CD4-positive, CD25-positive, alpha-beta regulatory T cell (primary cell): ENCODE measurements at regions not wholly inside any gene's neighbourhood (a gene's known extent, or its start where the extent isn't known, plus 50 kb on each side); places are given as distances from the start of the nearest gene placed in this dataset.

Source experiments
- ATAC-seq, 2 donors: fragments of 150-1000 bp; cut with Tn5 transposase; one replicate each; pipeline ENCODE4 v1.10.0; 2021; ENCODE audit warnings: low read depth in 2 of 2, moderate number of reproducible peaks in 2 of 2, moderate library complexity in 1 of 2
- DNase-seq, 3 donors: peaks; one replicate each; pipeline versions ENCODE4 v3.0.0 to v3.0.0-alpha.2; 2012 to 2022; ENCODE audit warnings: mixed read lengths in 1 of 3
- H3K27ac ChIP-seq: one replicate; pipeline ENCODE4 v1.7.0; 2013; ENCODE audit warnings: mild to moderate bottlenecking, low read length; ENCODE audit not compliant: insufficient read depth, poor library complexity, severe bottlenecking
- H3K27me3 ChIP-seq: one replicate; pipeline ENCODE4 v1.7.0; 2013; ENCODE audit warnings: low read length; ENCODE audit not compliant: control insufficient read depth, insufficient read depth
- H3K36me3 ChIP-seq: one replicate; pipeline ENCODE4 v1.7.0; 2013; ENCODE audit warnings: mild to moderate bottlenecking, low read length, moderate library complexity; ENCODE audit not compliant: control insufficient read depth, insufficient read depth
- H3K4me1 ChIP-seq: 2 replicates; pipeline ENCODE4 v1.7.0; 2013; ENCODE audit warnings: mild to moderate bottlenecking, low read length; ENCODE audit not compliant: insufficient read depth, control insufficient read depth, poor library complexity, severe bottlenecking
- H3K4me3 ChIP-seq: one replicate; pipeline ENCODE4 v1.7.0; 2013; ENCODE audit warnings: low read depth, mild to moderate bottlenecking, low read length, moderate library complexity
- H3K9me3 ChIP-seq, 2 experiments: 1 replicate in 1 of 2; 2 replicates in 1 of 2; pipeline ENCODE4 v1.7.0; 2013; ENCODE audit warnings: low read length in 2 of 2, mild to moderate bottlenecking in 1 of 2, moderate library complexity in 1 of 2; ENCODE audit not compliant: control insufficient read depth in 2 of 2
- H3K27ac Mint-ChIP-seq, 3 donors: one replicate each; pipeline ENCODE4 v1.8.0; 2020 to 2022; ENCODE audit warnings: mild to moderate bottlenecking in 3 of 3, mixed read lengths in 3 of 3, moderate library complexity in 2 of 3
- H3K27me3 Mint-ChIP-seq: one replicate; pipeline ENCODE4 v1.8.0; 2022; ENCODE audit warnings: mild to moderate bottlenecking, mixed read lengths
- H3K36me3 Mint-ChIP-seq: one replicate; pipeline ENCODE4 v1.8.0; 2020; ENCODE audit warnings: mixed read lengths
- H3K4me1 Mint-ChIP-seq, 4 donors: one replicate each; pipeline ENCODE4 v1.8.0; 2020 to 2022; ENCODE audit warnings: mixed read lengths in 4 of 4, mild to moderate bottlenecking in 1 of 4
- H3K4me3 Mint-ChIP-seq, 4 donors: one replicate each; pipeline ENCODE4 v1.8.0; 2020 to 2022; ENCODE audit warnings: mild to moderate bottlenecking in 4 of 4, mixed read lengths in 4 of 4, moderate library complexity in 3 of 4
- H3K9me3 Mint-ChIP-seq, 7 donors: one replicate each; pipeline ENCODE4 v1.8.0; 2020 to 2022; ENCODE audit warnings: mixed read lengths in 7 of 7, mild to moderate bottlenecking in 3 of 7, moderate library complexity in 2 of 7

- Histone ChIP-seq H3K27ac (no peak overlapping the region), H3K27me3 (peaks cover 2% of the 10 kb centered on the region), H3K4me1 (no peaks in the 10 kb centered on the region), H3K36me3 (no peaks in the 10 kb centered on the region), H3K9me3 (no peaks in the 10 kb centered on the region), H3K4me3 (no peak overlapping the region)
- ATAC-seq (no peak), DNase-seq (no peak)
- Mint-ChIP-seq H3K9me3 (peaks cover 0 to 6% (median 0%) of the 10 kb centered on the region in 7 donors), H3K36me3 (no peaks in the 10 kb centered on the region), H3K27me3 (peaks cover 13% of the 10 kb centered on the region), H3K4me3 (no peak overlapping the region), H3K4me1 (no peaks in the 10 kb centered on the region), H3K27ac (no peak overlapping the region)
Measured at GRCh38 chr18:49681387-49681786, 119.5 kb downstream of the LIPG start.

- H3K9me3 Mint-ChIP-seq: peaks cover 0 to 6% (median 0%) of the 10 kb centered on the region in 7 donors
- H3K27me3 Mint-ChIP-seq: peaks cover 5% of the 10 kb centered on the region
- H3K27ac Mint-ChIP-seq: no peak overlapping the region
- H3K4me3 ChIP-seq: no peak overlapping the region
- H3K27me3 ChIP-seq: peaks cover 4% of the 10 kb centered on the region
- H3K36me3 Mint-ChIP-seq: no peaks in the 10 kb centered on the region
- H3K4me1 Mint-ChIP-seq: no peaks in the 10 kb centered on the region
- no peak for ATAC-seq
- H3K4me1 ChIP-seq: no peaks in the 10 kb centered on the region
- no peak overlapping the region for H3K4me3 Mint-ChIP-seq
- H3K36me3 ChIP-seq: no peaks in the 10 kb centered on the region
- H3K9me3 ChIP-seq: no peaks in the 10 kb centered on the region
- DNase-seq: no peak
- H3K27ac ChIP-seq: no peak overlapping the region
Measured at GRCh38 chr18:49678440-49678839, 116.6 kb downstream of the LIPG start.

GRCh38 chr18:49677762-49678413, 116.0 kb downstream of the LIPG start:
- H3K9me3 Mint-ChIP-seq: peaks cover 0 to 2% (median 0%) of the 10 kb centered on the region in 7 donors
- H3K27me3 Mint-ChIP-seq: peaks cover 5% of the 10 kb centered on the region
- no peak overlapping the region for H3K27ac Mint-ChIP-seq
- ATAC-seq: no peak
- Histone ChIP-seq H3K36me3 (no peaks in the 10 kb centered on the region), H3K9me3 (no peaks in the 10 kb centered on the region), H3K27ac (no peak overlapping the region), H3K4me3 (no peak overlapping the region), H3K27me3 (peaks cover 6% of the 10 kb centered on the region), H3K4me1 (no peaks in the 10 kb centered on the region)
- no peaks in the 10 kb centered on the region for H3K4me1 Mint-ChIP-seq
- H3K36me3 Mint-ChIP-seq: no peaks in the 10 kb centered on the region
- no peak overlapping the region for H3K4me3 Mint-ChIP-seq
- DNase-seq: no peak

- no peak for ATAC-seq
- Histone ChIP-seq H3K9me3 (no peaks in the 10 kb centered on the region), H3K36me3 (no peaks in the 10 kb centered on the region), H3K4me1 (no peaks in the 10 kb centered on the region), H3K27me3 (peaks cover 8% of the 10 kb centered on the region), H3K4me3 (no peak overlapping the region), H3K27ac (no peak overlapping the region)
- Mint-ChIP-seq H3K9me3 (peaks cover 0 to 2% (median 0%) of the 10 kb centered on the region in 7 donors), H3K4me3 (no peak overlapping the region), H3K36me3 (no peaks in the 10 kb centered on the region), H3K27ac (no peak overlapping the region), H3K27me3 (peaks cover 8% of the 10 kb centered on the region), H3K4me1 (no peaks in the 10 kb centered on the region)
- DNase-seq: no peak
Measured at GRCh38 chr18:49677081-49677480, 115.2 kb downstream of the LIPG start.

- no peak for ATAC-seq
- Mint-ChIP-seq H3K27me3 (peaks cover 18% of the 10 kb centered on the region), H3K27ac (no peak overlapping the region), H3K4me1 (no peaks in the 10 kb centered on the region), H3K9me3 (peaks cover 0 to 2% (median 0%) of the 10 kb centered on the region in 7 donors), H3K36me3 (no peaks in the 10 kb centered on the region), H3K4me3 (no peak overlapping the region)
- Histone ChIP-seq H3K36me3 (no peaks in the 10 kb centered on the region), H3K27me3 (peaks cover 10% of the 10 kb centered on the region), H3K4me1 (no peaks in the 10 kb centered on the region), H3K4me3 (no peak overlapping the region), H3K9me3 (no peaks in the 10 kb centered on the region), H3K27ac (no peak overlapping the region)
- DNase-seq: no peak
Measured at GRCh38 chr18:49673281-49673680, 111.4 kb downstream of the LIPG start.

GRCh38 chr18:49672853-49673252, 111.0 kb downstream of the LIPG start:
- Histone ChIP-seq H3K36me3 (no peaks in the 10 kb centered on the region), H3K27ac (no peak overlapping the region), H3K27me3 (peaks cover 10% of the 10 kb centered on the region), H3K9me3 (no peaks in the 10 kb centered on the region), H3K4me3 (no peak overlapping the region), H3K4me1 (no peaks in the 10 kb centered on the region)
- peaks cover 0 to 2% (median 0%) of the 10 kb centered on the region in 7 donors for H3K9me3 Mint-ChIP-seq
- H3K4me3 Mint-ChIP-seq: no peak overlapping the region
- H3K4me1 Mint-ChIP-seq: no peaks in the 10 kb centered on the region
- ATAC-seq: no peak
- H3K36me3 Mint-ChIP-seq: no peaks in the 10 kb centered on the region
- H3K27ac Mint-ChIP-seq: no peak overlapping the region
- DNase-seq: no peak
- peaks cover 17% of the 10 kb centered on the region for H3K27me3 Mint-ChIP-seq

- Mint-ChIP-seq H3K36me3 (no peaks in the 10 kb centered on the region), H3K9me3 (peaks cover 0 to 3% (median 0%) of the 10 kb centered on the region in 7 donors), H3K4me1 (peaks cover 0 to 3% (median 0%) of the 10 kb centered on the region in 4 donors), H3K4me3 (no peak overlapping the region), H3K27me3 (peaks cover 33% of the 10 kb centered on the region), H3K27ac (no peak overlapping the region)
- Histone ChIP-seq H3K36me3 (no peaks in the 10 kb centered on the region), H3K27ac (no peak overlapping the region), H3K27me3 (peaks cover 10% of the 10 kb centered on the region), H3K4me3 (no peak overlapping the region), H3K9me3 (no peaks in the 10 kb centered on the region), H3K4me1 (no peaks in the 10 kb centered on the region)
- no peak for DNase-seq
- ATAC-seq: no peak
Measured at GRCh38 chr18:49669403-49669802, 107.5 kb downstream of the LIPG start.

GRCh38 chr18:49668574-49669275, 106.9 kb downstream of the LIPG start:
- no peaks in the 10 kb centered on the region for H3K4me1 ChIP-seq
- peaks cover 0 to 3% (median 0%) of the 10 kb centered on the region in 4 donors for H3K4me1 Mint-ChIP-seq
- peaks cover 0 to 3% (median 0%) of the 10 kb centered on the region in 7 donors for H3K9me3 Mint-ChIP-seq
- peaks cover 7% of the 10 kb centered on the region for H3K27me3 ChIP-seq
- no peaks in the 10 kb centered on the region for H3K36me3 ChIP-seq
- no peak overlapping the region for H3K27ac Mint-ChIP-seq
- DNase-seq: no peak
- H3K36me3 Mint-ChIP-seq: no peaks in the 10 kb centered on the region
- no peak for ATAC-seq
- H3K4me3 Mint-ChIP-seq: no peak overlapping the region
- H3K27me3 Mint-ChIP-seq: peaks cover 33% of the 10 kb centered on the region
- H3K9me3 ChIP-seq: no peaks in the 10 kb centered on the region
- no peak overlapping the region for H3K4me3 ChIP-seq
- no peak overlapping the region for H3K27ac ChIP-seq
